Gastrocnemius medialis (tissue), 4 donors: ENCODE measurements at regions not wholly inside any gene's neighbourhood (a gene's known extent, or its start where the extent isn't known, plus 50 kb on each side); places are given as distances from the start of the nearest gene placed in this dataset.

Experiments used
- CTCF ChIP-seq, 5 experiments: fragments of 450-650 bp in 3 of 5; fragments of 200-600 bp in 2 of 5; sonication (generic) in 2 of 5; IDR thresholded peaks in 4 of 5; conservative IDR thresholded peaks in 1 of 5; 1 replicate in 4 of 5; 2 replicates in 1 of 5; pipeline ENCODE4 v1.5.1; 2016 to 2019; ENCODE audit warnings: antibody characterized with exemption in 5 of 5, mild to moderate bottlenecking in 3 of 5, moderate library complexity in 3 of 5
- POLR2A ChIP-seq, 2 donors: fragments of 450-650 bp; IDR thresholded peaks; one replicate each; pipeline ENCODE4 v1.6.1; 2017; ENCODE audit warnings: antibody characterized with exemption in 2 of 2, mild to moderate bottlenecking in 2 of 2, moderate library complexity in 2 of 2

DNA sequence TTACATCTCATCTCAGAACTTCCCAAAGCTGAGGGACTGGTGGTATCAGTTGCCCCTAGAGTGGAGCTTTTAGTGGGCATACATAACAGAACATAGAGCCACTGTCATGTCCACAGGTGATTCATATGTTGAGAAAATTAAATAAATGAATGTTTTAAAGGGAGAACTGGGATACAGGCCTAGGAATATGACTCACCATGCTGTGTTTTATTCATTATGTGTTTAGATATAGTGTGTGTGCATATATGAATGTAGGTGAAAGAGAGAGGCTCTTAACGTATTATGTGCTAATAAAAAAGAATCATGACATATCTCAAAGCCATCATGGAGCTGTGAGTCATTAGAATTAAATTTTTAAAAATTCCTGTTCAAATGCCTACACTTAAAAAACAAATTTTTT, 332.2 kb upstream of the RSPO3 start:
- TF ChIP-seq CTCF (IDR thresholded peaks at IDR 0.05 in 4 of 5, conservative IDR thresholded peaks at IDR 0.05 in 1 of 5) (no peak), POLR2A (IDR thresholded peaks at IDR 0.05) (no peak)
